ENCODE measurements at regions not wholly inside any gene's neighbourhood (a gene's known extent, or its start where the extent isn't known, plus 50 kb on each side); places are given as distances from the start of the nearest gene placed in this dataset.
"Not testable (repeated sequence)": the region's sequence is repeated elsewhere in the genome, so short reads cannot be mapped to it uniquely, and the experiment has no call there.

- DNase-seq: no peak
These were observed 94.8 kb upstream of the SCAF8 start for GRCh38 chr6:154638369-154638768.

- DNase-seq: not testable (repeated sequence)
These were observed 94.0 kb upstream of the SCAF8 start for GRCh38 chr6:154639196-154639595.

GRCh38 chr6:154648188-154648887 lies 84.9 kb upstream of the SCAF8 start:
- DNase-seq: no peak

GRCh38 chr6:154648888-154649205 lies 84.4 kb upstream of the SCAF8 start:
- no peak for DNase-seq

- no peak for DNase-seq
These were observed 83.5 kb upstream of the SCAF8 start for GRCh38 chr6:154649721-154650120.

- DNase-seq: no peak
These were observed 82.9 kb upstream of the SCAF8 start for GRCh38 chr6:154650351-154650750.

- no peak for DNase-seq
These were observed 81.6 kb upstream of the SCAF8 start for GRCh38 chr6:154651656-154652055.

- no peak for DNase-seq
These were observed 79.8 kb upstream of the SCAF8 start for GRCh38 chr6:154653385-154653784.

GRCh38 chr6:154653853-154654252 lies 79.4 kb upstream of the SCAF8 start:
- no peak for DNase-seq

GRCh38 chr6:154656660-154657059 lies 76.6 kb upstream of the SCAF8 start:
- DNase-seq: no peak

GRCh38 chr6:154661768-154662167 lies 71.4 kb upstream of the SCAF8 start:
- DNase-seq: no peak

- DNase-seq: no peak
These were observed 68.9 kb upstream of the SCAF8 start for GRCh38 chr6:154664287-154664686.

- DNase-seq: no peak
These were observed 65.1 kb upstream of the SCAF8 start for GRCh38 chr6:154668156-154668555.

- DNase-seq: no peak
These were observed 61.1 kb upstream of the SCAF8 start for GRCh38 chr6:154672086-154672485.

GRCh38 chr6:154673919-154674318 lies 59.3 kb upstream of the SCAF8 start:
- DNase-seq: no peak

GRCh38 chr6:154675602-154676088 lies 57.6 kb upstream of the SCAF8 start:
- DNase-seq: peak; percentile 75

GRCh38 chr6:154682633-154683125 lies 50.5 kb upstream of the SCAF8 start:
- no peak for DNase-seq
